ENCODE measurements at regions not wholly inside any gene's neighbourhood (a gene's known extent, or its start where the extent isn't known, plus 50 kb on each side); places are given as distances from the start of the nearest gene placed in this dataset.
"Not testable (repeated sequence)": the region's sequence is repeated elsewhere in the genome, so short reads cannot be mapped to it uniquely, and the experiment has no call there.

GRCh38 chrX:67004451-67004850, 365.6 kb upstream of the EDA2R start:
- DNase-seq, result no peak
- Mint-ChIP-seq H3K27ac (no peak overlapping the region), H3K36me3 (ENCODE audit: low read depth) (no peaks in the 10 kb centered on the region), H3K4me3 (no peak overlapping the region), H3K4me1 (no peaks in the 10 kb centered on the region), H3K27me3 (ENCODE audit: low read depth, poor library complexity) (peaks cover 2% of the 10 kb centered on the region), H3K9me3 (peaks cover 43% of the 10 kb centered on the region)
- TF ChIP-seq CTCF (IDR thresholded peaks at IDR 0.05), result no peak

GRCh38 chrX:66994729-66995128, 355.9 kb upstream of the EDA2R start:
- no peak overlapping the region for H3K4me3 Mint-ChIP-seq
- peak; percentile 3 for DNase-seq
- no peaks in the 10 kb centered on the region for H3K36me3 Mint-ChIP-seq (ENCODE audit: low read depth)
- H3K9me3 Mint-ChIP-seq, result peaks cover 29% of the 10 kb centered on the region
- H3K4me1 Mint-ChIP-seq, result no peaks in the 10 kb centered on the region
- H3K27ac Mint-ChIP-seq, result no peak overlapping the region
- no peaks in the 10 kb centered on the region for H3K27me3 Mint-ChIP-seq (ENCODE audit: low read depth, poor library complexity)
- no peak for TF ChIP-seq CTCF (IDR thresholded peaks at IDR 0.05)

GRCh38 chrX:66992077-66992476, 353.2 kb upstream of the EDA2R start:
- not testable (repeated sequence) for H3K4me1 Mint-ChIP-seq; H3K4me3 Mint-ChIP-seq; DNase-seq; H3K36me3 Mint-ChIP-seq (ENCODE audit: low read depth); H3K27me3 Mint-ChIP-seq (ENCODE audit: low read depth, poor library complexity); H3K27ac Mint-ChIP-seq
- H3K9me3 Mint-ChIP-seq, result peaks cover 29% of the 10 kb centered on the region

- no peak for DNase-seq
- H3K4me1 Mint-ChIP-seq, result no peaks in the 10 kb centered on the region
- H3K4me3 Mint-ChIP-seq, result no peak overlapping the region
- H3K27ac Mint-ChIP-seq, result no peak overlapping the region
- peaks cover 23% of the 10 kb centered on the region for H3K9me3 Mint-ChIP-seq
- H3K36me3 Mint-ChIP-seq (ENCODE audit: low read depth), result no peaks in the 10 kb centered on the region
- no peaks in the 10 kb centered on the region for H3K27me3 Mint-ChIP-seq (ENCODE audit: low read depth, poor library complexity)
- no peak for TF ChIP-seq CTCF (IDR thresholded peaks at IDR 0.05)
Measured at GRCh38 chrX:66988331-66988730, 349.5 kb upstream of the EDA2R start.

GRCh38 chrX:66961665-66962064, 322.8 kb upstream of the EDA2R start:
- no peaks in the 10 kb centered on the region for H3K36me3 Mint-ChIP-seq (ENCODE audit: low read depth)
- TF ChIP-seq CTCF (IDR thresholded peaks at IDR 0.05), result no peak
- no peaks in the 10 kb centered on the region for H3K4me1 Mint-ChIP-seq
- peaks cover 62% of the 10 kb centered on the region for H3K9me3 Mint-ChIP-seq
- H3K4me3 Mint-ChIP-seq, result no peak overlapping the region
- no peak overlapping the region for H3K27ac Mint-ChIP-seq
- no peak for DNase-seq
- peaks cover 3% of the 10 kb centered on the region for H3K27me3 Mint-ChIP-seq (ENCODE audit: low read depth, poor library complexity)

- Mint-ChIP-seq H3K27me3 (ENCODE audit: low read depth, poor library complexity) (no peaks in the 10 kb centered on the region), H3K27ac (no peak overlapping the region), H3K4me1 (no peaks in the 10 kb centered on the region), H3K36me3 (ENCODE audit: low read depth) (no peaks in the 10 kb centered on the region), H3K4me3 (no peak overlapping the region), H3K9me3 (peaks cover 48% of the 10 kb centered on the region)
- TF ChIP-seq CTCF (IDR thresholded peaks at IDR 0.05), result no peak
- DNase-seq, result no peak
Measured at GRCh38 chrX:66931713-66932112, 292.8 kb upstream of the EDA2R start.

GRCh38 chrX:66930516-66930915, 291.6 kb upstream of the EDA2R start:
- not testable (repeated sequence) for H3K36me3 Mint-ChIP-seq (ENCODE audit: low read depth); H3K27me3 Mint-ChIP-seq (ENCODE audit: low read depth, poor library complexity); DNase-seq; H3K27ac Mint-ChIP-seq; H3K4me1 Mint-ChIP-seq
- H3K9me3 Mint-ChIP-seq, result peaks cover 39% of the 10 kb centered on the region
- peak overlapping the region; percentile 5 for H3K4me3 Mint-ChIP-seq
